Transverse colon (tissue), 4 donors: ENCODE measurements at regions not wholly inside any gene's neighbourhood (a gene's known extent, or its start where the extent isn't known, plus 50 kb on each side); places are given as distances from the start of the nearest gene placed in this dataset.
A peak's percentile ranks its signal among the peaks of the same experiment; 100 is the strongest.

Source experiments
- DNase-seq: peaks from one replicate; pipeline ENCODE4 v3.0.0-alpha.2; 2019
- H3K27ac ChIP-seq, 4 donors: fragments of 200-600 bp; sonication (generic); 2 replicates each; pipeline ENCODE4 v1.5.1; 2016 to 2018; ENCODE audit warnings: inconsistent platforms in 4 of 4
- H3K27me3 ChIP-seq: fragments of 200-600 bp; sonication (generic); 2 replicates; pipeline ENCODE4 v1.5.1; 2017; ENCODE audit warnings: inconsistent platforms
- H3K36me3 ChIP-seq, 4 donors: fragments of 200-600 bp; sonication (generic); 2 replicates each; pipeline ENCODE4 v1.5.1; 2017 to 2019; ENCODE audit warnings: inconsistent platforms in 4 of 4
- H3K4me1 ChIP-seq, 4 donors: fragments of 200-600 bp; sonication (generic); 2 replicates each; pipeline ENCODE4 v1.5.1; 2017 to 2020; ENCODE audit warnings: inconsistent platforms in 4 of 4
- H3K4me3 ChIP-seq, 4 donors: fragments of 200-600 bp; sonication (generic); 1 replicate in 1 of 4; 2 replicates in 3 of 4; pipeline versions ENCODE4 v1.5.1 to v1.6.1; 2017 to 2019; ENCODE audit warnings: inconsistent platforms in 4 of 4
- H3K9me3 ChIP-seq, 2 donors: fragments of 200-600 bp; sonication (generic); 2 replicates each; pipeline ENCODE4 v1.5.1; 2017 to 2019; ENCODE audit warnings: inconsistent platforms in 2 of 2
- CTCF ChIP-seq, 5 experiments: fragments of 200-600 bp in 3 of 5; fragments of 450-650 bp in 2 of 5; sonication (generic) in 3 of 5; IDR thresholded peaks; 1 replicate in 2 of 5; 2 replicates in 3 of 5; pipeline ENCODE4 v1.5.1; 2016 to 2017; ENCODE audit warnings: antibody characterized with exemption in 5 of 5, inconsistent platforms in 3 of 5, mild to moderate bottlenecking in 2 of 5, moderate library complexity in 1 of 5
- EP300 ChIP-seq: sonication (generic); formaldehyde crosslinking; IDR thresholded peaks from one replicate; pipeline ENCODE4 v1.6.1; 2017; ENCODE audit warnings: antibody characterized with exemption, low read depth
- POLR2A ChIP-seq: fragments of 450-650 bp; IDR thresholded peaks from one replicate; pipeline ENCODE4 v1.6.1; 2016; ENCODE audit warnings: antibody characterized with exemption, mild to moderate bottlenecking, moderate library complexity
- POLR2AphosphoS5 ChIP-seq, 3 donors: sonication (generic); formaldehyde crosslinking; IDR thresholded peaks; one replicate each; pipeline ENCODE4 v1.6.1; 2016; ENCODE audit warnings: antibody characterized with exemption in 3 of 3
- WGBS, 2 donors: methylation state at CpG; one replicate each; pipeline ENCODE4 v1.1.5; 2018; ENCODE audit warnings: low coverage in 1 of 2; 5-methylcytosine and 5-hydroxymethylcytosine counted together
- in situ Hi-C, 4 donors: fragments of 200-750 bp; cut with MboI; loops; one replicate each; pipeline versions ENCODE4 v1.15.0 to v1.15.1; 2017; ENCODE audit warnings: low sequenced_read_pairs in 3 of 4, low pct_ligation_motif_present in 1 of 4, low pct_unique_long_range_greater_than_20kb in 1 of 4
- intact Hi-C: fragments of 100-400 bp; cut with DNase I; formaldehyde crosslinking; loops from one replicate; pipeline ENCODE4 v1.15.1; 2023; ENCODE audit warnings: low total_unique reads

- no peaks in the 10 kb centered on the region for H3K27me3 ChIP-seq
- intact Hi-C loops, result no loop called here
- H3K36me3 ChIP-seq, result no peaks in the 10 kb centered on the region
- WGBS, 2 donors, result 30% methylated on average over 8 of the region's 8 CpGs; no CpG with 5 or more reads in 1 of the 2 donors
- DNase-seq, result peak; percentile 81
- in situ Hi-C loops, result loop anchor here in 1 of 4 donors (25.0 kb wide), 1 partner anchor 154 kb away; no protein-coding TSS in a partner anchor
- H3K9me3 ChIP-seq, result no peaks in the 10 kb centered on the region
- peaks cover 0 to 14% (median 5%) of the 10 kb centered on the region in 4 donors for H3K4me1 ChIP-seq
- no peak for TF ChIP-seq POLR2A
- peak; percentile 58 to 79 (median 59) for TF ChIP-seq POLR2AphosphoS5 (IDR thresholded peaks at IDR 0.05)
- no peak for TF ChIP-seq EP300
- peak; percentile 73 to 87 (median 82) for TF ChIP-seq CTCF (IDR thresholded peaks at IDR 0.05)
- H3K4me3 ChIP-seq, result no peak overlapping the region
- peak overlapping the region in 3 of 4 donors; percentile 27 to 54 (median 47) for H3K27ac ChIP-seq
Measured at GRCh38 chr11:10366568-10367331, 61.9 kb downstream of the ADM start.

DNA sequence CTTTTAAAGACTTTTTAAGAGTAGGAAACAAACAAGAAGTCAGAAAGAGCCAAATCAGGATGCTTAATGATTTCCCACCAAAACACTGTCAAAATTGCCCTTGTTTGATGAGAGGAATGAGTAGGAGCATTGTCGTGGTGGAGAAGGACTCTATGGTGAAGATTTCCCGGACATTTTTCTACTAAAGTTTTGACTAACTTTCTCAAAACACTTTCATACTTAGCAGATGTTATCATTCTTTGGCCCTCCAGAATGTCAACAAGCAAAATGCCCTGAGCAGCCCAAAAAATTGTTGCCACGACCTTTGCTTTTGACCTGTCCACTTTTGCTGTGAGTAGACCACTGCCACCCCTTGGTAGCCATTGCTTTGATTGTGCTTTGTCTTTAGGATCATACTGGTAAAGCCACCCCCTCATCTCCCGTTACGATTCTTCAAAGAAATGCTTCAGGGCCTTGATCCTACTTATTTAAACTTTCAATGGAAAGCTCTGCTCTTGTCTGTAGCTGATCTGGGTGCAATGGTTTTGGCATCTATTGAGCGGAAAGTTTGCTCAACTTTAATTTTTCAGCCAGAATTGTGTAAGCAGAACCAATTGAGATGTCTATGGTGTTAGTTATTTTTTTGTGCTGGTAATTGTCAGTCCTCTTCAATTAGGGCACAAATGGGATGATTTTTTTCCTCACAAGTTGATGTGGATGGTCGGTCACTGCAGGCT, 67.2 kb downstream of the ADM start:
- DNase-seq, result no peak
- Histone ChIP-seq H3K27me3 (no peaks in the 10 kb centered on the region), H3K27ac (peak overlapping the region in 1 of 4 donors; percentile 12), H3K4me3 (no peak overlapping the region), H3K9me3 (no peaks in the 10 kb centered on the region), H3K36me3 (no peaks in the 10 kb centered on the region), H3K4me1 (peaks cover 0 to 12% (median under 1%) of the 10 kb centered on the region in 4 donors)
- in situ Hi-C loops, result loop anchor here in 1 of 4 donors (25.0 kb wide), 1 partner anchor 160 kb away; no protein-coding TSS in a partner anchor
- 64 to 67% methylated on average over 7 of the region's 7 CpGs for WGBS, 2 donors
- intact Hi-C loops, result no loop called here
- TF ChIP-seq POLR2A, result no peak
- peak in 1 of 3 donors; percentile 12 for TF ChIP-seq POLR2AphosphoS5 (IDR thresholded peaks at IDR 0.05)

DNA sequence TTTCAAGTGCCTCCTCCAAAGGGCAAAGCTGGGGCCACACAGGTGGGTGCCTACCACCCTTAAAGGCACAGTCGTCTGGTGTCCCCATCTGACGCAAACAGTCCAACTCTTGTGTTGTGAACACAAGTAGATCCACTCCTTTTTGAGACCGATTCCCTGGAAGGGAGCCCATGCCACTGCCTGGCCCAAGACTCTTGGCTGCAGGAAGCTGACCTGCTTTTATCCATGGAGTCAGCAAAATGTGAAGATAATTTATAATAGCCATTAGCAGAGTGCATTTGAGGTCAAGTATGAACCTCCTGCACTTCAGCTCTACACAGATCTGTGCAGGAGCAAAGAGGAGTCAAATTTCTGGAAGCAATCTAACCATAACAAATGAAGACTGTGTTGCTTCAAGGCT, 68.5 kb downstream of the ADM start:
- Histone ChIP-seq H3K27me3 (no peaks in the 10 kb centered on the region), H3K36me3 (no peaks in the 10 kb centered on the region), H3K4me3 (no peak overlapping the region), H3K9me3 (no peaks in the 10 kb centered on the region), H3K4me1 (peaks cover 0 to 10% (median 0%) of the 10 kb centered on the region in 4 donors), H3K27ac (no peak overlapping the region)
- WGBS, 2 donors, result 51% methylated on average over 3 of the region's 3 CpGs; no CpG with 5 or more reads in 1 of the 2 donors
- in situ Hi-C loops (loop anchor here in 1 of 4 donors (25.0 kb wide), 1 partner anchor 161 kb away; no protein-coding TSS in a partner anchor), intact Hi-C loops (no loop called here)
- no peak for DNase-seq
- TF ChIP-seq POLR2AphosphoS5 (IDR thresholded peaks at IDR 0.05) (no peak), POLR2A (no peak), CTCF (IDR thresholded peaks at IDR 0.05) (no peak), EP300 (no peak)

GRCh38 chr11:10373929-10374328, 69.1 kb downstream of the ADM start:
- intact Hi-C loops (no loop called here), in situ Hi-C loops (loop anchor here in 1 of 4 donors (25.0 kb wide), 1 partner anchor 162 kb away; no protein-coding TSS in a partner anchor)
- Histone ChIP-seq H3K4me3 (no peak overlapping the region), H3K4me1 (peaks cover 0 to 10% (median 0%) of the 10 kb centered on the region in 4 donors), H3K9me3 (no peaks in the 10 kb centered on the region), H3K36me3 (no peaks in the 10 kb centered on the region), H3K27ac (no peak overlapping the region), H3K27me3 (no peaks in the 10 kb centered on the region)
- WGBS, 2 donors, result 68 to 100% methylated on average over 1 of the region's 1 CpG
- no peak for DNase-seq
- no peak for TF ChIP-seq EP300
- no peak for TF ChIP-seq POLR2AphosphoS5 (IDR thresholded peaks at IDR 0.05)
- TF ChIP-seq POLR2A, result no peak
- no peak for TF ChIP-seq CTCF (IDR thresholded peaks at IDR 0.05)
